Cardiac septum (tissue), 1 donor: ENCODE measurements at regions not wholly inside any gene's neighbourhood (a gene's known extent, or its start where the extent isn't known, plus 50 kb on each side); places are given as distances from the start of the nearest gene placed in this dataset.

Source experiments
- DNase-seq: peaks from one replicate; pipeline ENCODE4 v3.0.0-alpha.2; 2020; ENCODE audit warnings: low spot score
- intact Hi-C: fragments of 100-400 bp; cut with DNase I; formaldehyde crosslinking; loops from one replicate; pipeline ENCODE4 v1.14.0; 2022
- donor health status: DM: no; HTN: no; CAD: no.

- intact Hi-C loops = no loop called here
- no peak for DNase-seq
Observed at GRCh38 chr13:106883976-106884375, 316.0 kb upstream of the ARGLU1 start.

DNA sequence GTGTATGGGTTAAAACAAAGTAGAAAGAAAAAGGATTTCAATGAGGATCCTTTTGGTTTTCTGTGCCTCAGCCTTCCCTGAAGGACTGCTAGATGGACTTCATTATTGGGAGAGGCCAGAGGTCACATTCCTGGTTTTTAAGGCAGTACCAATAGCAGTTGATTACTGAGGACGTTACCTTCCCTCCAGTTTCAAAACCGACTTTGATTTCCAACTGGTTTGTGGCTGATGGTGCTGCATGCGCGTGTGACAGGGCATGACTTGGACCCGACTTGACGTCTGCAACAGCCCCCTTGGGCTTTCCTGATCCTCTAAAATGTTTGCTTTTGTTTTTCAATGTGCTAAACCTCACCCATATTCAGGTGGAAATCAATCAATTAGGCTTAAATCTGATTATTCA lies 314.3 kb upstream of the ARGLU1 start:
- intact Hi-C loops = no loop called here

DNA sequence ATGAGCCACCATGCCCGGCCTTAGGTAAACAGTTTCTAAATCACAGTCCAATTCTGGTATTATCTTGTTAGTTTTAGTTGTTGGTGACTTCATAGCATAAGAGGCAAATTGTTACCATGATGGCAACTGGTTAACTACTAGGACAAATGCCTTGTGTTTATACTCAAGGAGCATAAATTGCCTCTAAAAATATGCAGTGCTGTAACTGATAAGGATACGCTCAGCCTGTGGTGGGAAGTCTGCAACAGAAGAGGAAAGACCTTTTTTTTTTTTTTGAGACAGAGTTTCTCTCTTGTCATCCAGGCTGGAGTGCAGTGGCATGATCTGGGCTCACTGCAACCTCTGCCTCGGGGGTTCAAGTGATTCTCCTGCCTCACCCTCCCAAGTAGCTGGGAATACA lies 311.9 kb upstream of the ARGLU1 start:
- intact Hi-C loops = no loop called here
- no peak for DNase-seq

More for the DNA sequence above, 314.3 kb upstream of the ARGLU1 start:
- no peak for DNase-seq

DNA sequence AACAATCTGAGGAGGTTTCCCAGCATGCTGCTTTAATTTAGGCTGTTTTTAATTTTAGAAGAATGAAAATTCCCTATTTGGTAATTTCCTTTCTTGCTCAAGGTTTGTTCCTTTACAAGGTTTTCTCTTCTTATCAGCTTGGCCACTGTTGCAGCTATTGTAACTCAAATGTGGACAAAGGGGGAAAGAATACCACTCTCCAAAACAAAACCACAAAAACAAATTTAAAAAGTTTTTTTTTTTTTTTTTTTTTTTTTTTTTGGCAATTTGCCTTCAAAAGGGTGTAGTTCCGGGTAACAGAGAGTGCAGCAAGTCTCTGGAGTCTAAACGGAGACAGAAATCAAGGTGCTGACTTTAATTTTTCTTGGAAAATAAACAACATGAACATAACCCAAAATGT lies 306.4 kb upstream of the ARGLU1 start:
- no peak for DNase-seq
- intact Hi-C loops = loop anchor here (5.0 kb wide), 2 partner anchors 38 to 172 kb away; no protein-coding TSS in a partner anchor

GRCh38 chr13:106873810-106874209 lies 305.9 kb upstream of the ARGLU1 start:
- no peak for DNase-seq
- intact Hi-C loops = loop anchor here (5.0 kb wide), 2 partner anchors 38 to 172 kb away; no protein-coding TSS in a partner anchor

DNA sequence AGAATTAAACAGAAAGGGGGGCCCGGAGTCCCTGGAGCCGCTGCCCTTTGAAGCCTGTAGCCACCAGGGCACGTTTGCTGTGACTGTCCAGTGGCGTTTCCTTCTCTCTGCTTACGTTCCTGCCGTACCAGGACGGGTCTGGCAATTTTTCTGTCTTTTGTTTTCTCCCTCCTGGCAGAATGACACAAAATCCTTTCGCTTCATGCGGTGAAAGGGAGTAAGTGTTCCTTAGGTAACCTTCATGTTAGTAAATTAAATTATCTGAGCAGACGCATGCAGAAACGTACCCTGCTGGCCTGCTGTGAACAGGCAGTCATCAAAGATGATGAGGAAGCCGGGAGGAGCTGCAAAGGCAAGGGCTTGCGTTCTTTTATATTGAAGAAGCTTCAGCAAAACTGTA lies 299.3 kb upstream of the ARGLU1 start:
- no peak for DNase-seq
- intact Hi-C loops = no loop called here

DNA sequence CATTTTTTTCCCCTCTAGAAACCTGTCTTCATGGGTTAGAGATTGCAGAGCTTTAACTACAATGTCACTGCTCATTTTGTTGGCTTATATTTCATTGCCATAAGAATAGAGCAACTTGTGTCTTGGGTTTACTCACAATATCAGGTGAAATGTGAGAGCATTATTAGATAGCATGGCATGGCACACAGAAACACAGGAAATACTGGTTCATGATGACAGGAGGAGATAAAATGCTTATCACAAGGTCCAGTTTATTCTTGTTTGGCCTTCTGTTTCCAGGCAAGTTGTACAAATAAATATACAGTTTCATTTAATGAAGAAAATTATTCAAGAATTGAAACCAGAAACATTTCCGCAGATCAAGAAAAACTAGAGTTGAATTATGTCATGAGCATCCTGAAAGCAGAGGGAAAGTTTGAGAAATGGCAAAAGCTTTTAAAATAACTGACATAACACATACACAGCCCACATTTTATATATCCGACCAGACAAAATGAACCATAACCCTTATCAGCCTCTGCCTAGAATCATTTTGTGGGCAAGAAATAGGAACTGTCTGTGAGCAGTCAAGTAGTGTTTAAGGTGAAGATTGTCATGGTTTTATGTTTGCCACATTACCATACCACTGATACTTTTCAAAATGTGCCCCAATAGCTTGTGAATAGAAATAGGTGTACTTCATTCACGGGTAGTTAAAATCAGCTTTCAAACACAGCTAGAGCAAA lies 297.9 kb upstream of the ARGLU1 start:
- intact Hi-C loops = no loop called here
- DNase-seq = no peak

DNA sequence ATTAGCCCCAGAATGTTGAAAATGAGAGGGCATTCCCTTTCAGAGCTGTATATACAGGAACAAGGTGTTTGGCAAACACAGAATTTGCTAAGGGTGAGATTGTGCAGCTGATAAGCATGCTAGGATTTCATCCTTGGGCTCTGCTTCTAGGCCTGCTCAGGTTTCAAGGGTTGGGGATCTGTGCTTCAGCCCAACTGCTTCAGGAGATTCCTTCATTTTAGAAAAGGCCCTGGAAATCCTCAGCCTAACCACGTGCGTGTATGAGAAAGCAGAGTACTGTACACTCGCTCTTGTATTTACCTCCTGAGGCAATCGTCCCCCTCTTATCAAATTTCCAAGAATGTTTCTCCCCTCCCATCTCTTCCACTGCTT lies 291.6 kb upstream of the ARGLU1 start:
- intact Hi-C loops = no loop called here
- DNase-seq = no peak

GRCh38 chr13:106858903-106859532 lies 291.1 kb upstream of the ARGLU1 start:
- intact Hi-C loops = no loop called here
- no peak for DNase-seq

- intact Hi-C loops = no loop called here
- DNase-seq = no peak
Observed at GRCh38 chr13:106852436-106852835, 284.5 kb upstream of the ARGLU1 start.

DNA sequence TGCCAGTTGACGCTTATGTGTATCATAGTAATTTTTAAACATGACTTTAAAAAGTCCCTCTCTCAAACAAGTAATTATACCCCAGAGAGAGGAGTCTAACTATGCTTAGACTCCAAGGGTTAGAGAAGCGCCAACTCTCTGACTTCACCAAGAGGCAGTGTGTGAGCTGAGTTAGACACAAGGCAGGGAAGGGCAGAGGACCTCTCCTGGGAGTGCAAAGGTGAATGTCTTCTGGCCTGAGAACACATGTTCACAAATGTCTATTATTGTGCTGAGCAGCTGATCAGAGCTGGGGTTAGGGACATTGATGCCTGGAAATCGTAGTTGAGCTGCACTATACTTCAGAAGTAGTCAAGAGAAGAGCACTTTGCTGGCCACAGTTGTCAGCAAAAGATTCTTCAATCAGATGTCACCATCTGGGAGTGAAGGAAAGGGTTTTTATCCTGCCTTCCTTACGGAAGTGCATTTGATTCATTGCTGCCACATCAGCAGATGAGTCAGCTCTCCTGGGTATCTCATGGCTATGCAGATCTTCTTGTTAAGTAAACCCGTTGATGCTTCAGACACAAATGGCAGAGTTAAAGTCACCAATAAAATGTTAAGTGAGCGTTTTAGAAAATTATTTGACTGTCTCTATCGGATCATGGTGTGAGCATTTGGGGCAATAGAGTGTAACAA lies 283.2 kb upstream of the ARGLU1 start:
- intact Hi-C loops = no loop called here
- no peak for DNase-seq

DNA sequence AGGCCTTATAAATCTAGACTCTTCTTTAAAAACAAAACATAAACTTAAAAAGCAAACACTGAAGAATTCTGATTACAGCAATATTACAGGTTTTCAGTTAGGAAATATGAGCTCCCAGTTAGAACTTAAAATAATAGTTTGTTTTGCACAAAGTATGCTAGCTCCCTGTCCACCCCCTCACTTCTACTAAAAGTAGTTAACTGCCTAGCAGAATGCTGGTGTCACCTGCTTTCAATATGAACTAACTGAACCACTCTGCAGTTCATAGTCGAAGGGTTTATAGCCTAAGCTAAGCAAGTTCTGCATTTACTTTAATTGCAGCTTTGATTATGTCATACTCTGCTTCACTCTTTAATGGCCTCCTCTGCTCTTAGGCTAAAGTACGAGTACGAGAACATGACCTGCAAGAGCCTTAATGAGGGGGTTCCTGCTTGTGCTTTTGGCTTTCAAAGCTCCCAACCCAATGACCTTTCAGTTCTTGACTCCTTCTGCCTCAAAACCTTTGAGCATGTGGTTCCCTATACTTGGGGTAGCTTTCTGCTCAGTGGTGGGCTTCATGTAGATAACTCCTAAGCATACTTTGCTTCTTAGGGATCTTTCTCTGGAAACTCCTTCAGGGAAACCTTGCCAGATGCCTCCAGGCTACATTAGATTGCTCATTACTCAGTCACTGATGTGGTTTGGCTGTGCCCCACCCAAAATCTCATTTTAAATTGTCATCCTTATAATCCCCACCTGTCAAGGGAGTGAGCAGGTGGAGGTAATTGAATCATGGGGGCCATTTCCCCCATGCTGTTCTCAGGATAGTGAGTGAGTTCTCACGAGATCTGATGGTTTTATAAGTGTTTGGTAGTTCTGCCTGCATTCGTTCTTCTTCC lies 278.9 kb upstream of the ARGLU1 start:
- intact Hi-C loops = no loop called here

DNA sequence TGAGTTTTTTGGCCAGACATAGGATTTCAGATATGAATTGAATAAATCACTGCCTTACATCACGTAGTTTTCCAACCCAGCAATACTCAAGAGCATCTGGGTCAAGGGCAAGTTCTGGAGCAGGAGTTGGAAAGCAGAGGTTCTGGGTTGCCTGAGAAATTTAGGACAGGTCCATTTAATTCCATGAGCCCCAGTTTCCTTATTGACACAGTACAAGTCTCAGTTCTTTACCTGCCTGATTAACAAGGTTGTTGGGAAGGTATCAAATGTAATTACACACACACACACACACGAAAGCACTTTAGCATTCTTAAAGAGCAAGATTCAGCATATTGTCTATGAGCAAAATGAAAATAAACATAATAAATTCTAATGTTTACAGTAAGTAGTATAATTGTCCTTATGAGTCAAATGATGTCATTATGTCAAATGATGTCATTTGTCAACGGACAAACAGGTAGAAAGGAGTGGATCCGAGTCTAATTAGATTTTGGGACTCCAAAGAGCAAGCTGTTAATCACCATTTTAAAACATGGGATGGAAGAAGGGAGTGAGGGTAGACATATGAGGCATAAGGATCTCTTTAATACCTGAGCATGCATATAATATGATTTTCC lies 268.4 kb upstream of the ARGLU1 start:
- DNase-seq = no peak
- intact Hi-C loops = no loop called here

More for the DNA sequence above, 278.9 kb upstream of the ARGLU1 start:
- DNase-seq = no peak

DNA sequence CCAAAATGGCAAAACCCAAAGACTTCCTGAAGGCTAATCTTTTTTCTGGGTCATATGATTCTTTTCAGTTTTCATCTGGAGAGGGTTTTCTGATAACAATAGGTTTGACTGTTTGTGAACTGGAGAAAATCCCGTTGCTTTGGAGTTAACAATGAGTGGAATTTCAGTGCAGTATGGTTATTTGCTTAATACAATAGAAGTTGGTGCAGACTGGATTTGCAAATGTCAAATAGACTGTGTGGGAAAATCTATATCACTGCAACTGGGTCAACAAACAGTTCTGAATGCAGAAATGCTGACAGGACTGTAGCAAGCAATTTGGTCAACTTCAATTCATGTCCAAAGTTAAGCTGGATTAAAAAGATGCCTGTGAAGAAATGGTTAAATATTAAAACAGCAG lies 267.5 kb upstream of the ARGLU1 start:
- DNase-seq = no peak
- intact Hi-C loops = no loop called here

DNA sequence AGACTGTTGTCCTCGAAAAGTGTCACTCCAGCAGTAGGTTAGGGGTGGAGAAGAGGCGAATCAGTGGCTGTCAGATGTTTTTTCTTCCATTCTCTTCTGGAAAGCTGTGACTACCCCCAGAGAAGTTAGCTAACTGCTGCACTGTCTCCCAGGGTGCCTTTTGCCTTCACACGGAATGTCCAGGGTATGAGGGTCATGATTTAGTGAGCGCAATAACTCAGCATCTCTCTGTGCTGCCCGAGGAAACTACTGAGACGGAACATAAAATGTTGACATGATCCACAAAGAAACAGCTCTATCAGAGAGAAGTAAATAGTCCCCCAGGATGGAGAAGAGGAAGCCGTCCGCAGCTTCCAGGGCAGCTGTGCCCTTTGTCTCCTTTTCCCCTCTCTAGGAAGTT lies 254.0 kb upstream of the ARGLU1 start:
- DNase-seq = no peak
- intact Hi-C loops = no loop called here

- no peak for DNase-seq
- intact Hi-C loops = no loop called here
Observed at GRCh38 chr13:106819413-106820180, 251.7 kb upstream of the ARGLU1 start.

DNA sequence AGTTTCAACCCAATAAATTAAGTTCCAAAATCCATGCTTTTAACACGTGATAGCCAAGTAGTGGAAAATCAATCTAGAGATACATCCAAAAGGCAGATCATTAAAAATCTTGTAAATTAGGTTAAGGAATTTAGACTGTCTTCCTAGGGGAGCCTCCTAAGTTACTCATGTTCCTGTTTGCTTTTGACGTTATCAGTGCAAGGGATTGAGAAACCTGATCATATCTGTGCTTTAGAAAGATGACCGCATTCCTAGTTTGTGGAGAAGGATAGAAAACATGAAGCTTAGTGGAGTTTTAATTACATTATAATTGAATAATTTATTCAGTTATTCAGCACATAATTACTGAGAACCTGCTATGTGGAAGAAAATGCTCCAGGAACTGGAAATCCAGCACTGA lies 251.0 kb upstream of the ARGLU1 start:
- intact Hi-C loops = no loop called here
- DNase-seq = no peak

DNA sequence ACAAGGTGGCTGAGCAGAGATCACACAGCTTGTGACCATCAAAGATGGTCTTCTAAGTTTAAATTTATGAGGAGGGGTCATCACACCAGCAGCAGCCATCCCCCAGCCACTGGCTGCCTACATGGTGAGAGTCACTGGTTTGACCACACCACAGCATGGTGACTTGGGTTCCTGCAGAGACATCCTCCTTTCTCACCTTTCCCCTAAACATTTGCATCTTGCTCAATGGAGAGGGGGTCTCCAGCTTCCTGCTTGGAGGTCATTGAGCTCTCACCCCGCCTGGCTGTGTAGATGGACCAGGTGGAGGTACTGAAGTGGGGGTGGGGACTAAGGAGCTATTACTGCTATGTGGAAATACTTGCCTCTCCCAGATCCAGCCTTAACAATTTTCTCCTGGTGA lies 247.6 kb upstream of the ARGLU1 start:
- no peak for DNase-seq
- intact Hi-C loops = no loop called here

DNA sequence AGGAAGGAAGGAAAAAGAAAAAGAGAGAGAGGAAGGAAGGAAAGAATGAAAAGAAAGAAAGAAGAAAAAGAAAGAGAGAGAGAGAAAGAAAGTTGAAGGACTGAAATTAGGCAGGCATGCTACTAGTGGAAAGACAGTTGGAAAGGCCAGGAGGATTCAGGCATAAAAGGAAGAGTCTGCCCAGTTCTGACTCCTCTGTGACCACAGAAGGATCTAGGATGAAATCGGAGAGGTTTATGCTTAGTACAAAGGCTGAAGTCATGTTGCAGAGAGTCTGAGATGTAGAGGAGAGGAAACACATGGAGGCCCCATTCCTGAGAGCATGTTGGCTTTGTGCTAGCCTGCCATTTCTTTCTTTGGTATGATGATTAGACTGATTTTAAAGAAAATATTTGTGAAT lies 246.5 kb upstream of the ARGLU1 start:
- intact Hi-C loops = no loop called here
- DNase-seq = no peak
